OCI-LY3 (cell line): ENCODE measurements at regions not wholly inside any gene's neighbourhood (a gene's known extent, or its start where the extent isn't known, plus 50 kb on each side); places are given as distances from the start of the nearest gene placed in this dataset.

Experiments used
- H2AFZ ChIP-seq: fragments of 200-600, 300-600 bp; shearing (Covaris generic); 2 replicates; pipeline ENCODE4 v1.6.0; 2014; ENCODE audit warnings: antibody characterized with exemption, low read depth, low read length
- H3K27ac ChIP-seq: fragments of 200-600, 300-600 bp; sonication (generic); 2 replicates; pipeline ENCODE4 v1.5.1; 2014; ENCODE audit warnings: mild to moderate bottlenecking, low read length, moderate library complexity, mixed read lengths
- H3K27me3 ChIP-seq: fragments of 200-600, 300-600 bp; sonication (generic); 2 replicates; pipeline ENCODE4 v1.6.1; 2014; ENCODE audit warnings: low read depth, low read length, mixed read lengths
- H3K36me3 ChIP-seq: fragments of 200-600, 300-600 bp; sonication (generic); replicated peaks from 2 replicates; pipeline ENCODE3; 2014; ENCODE audit warnings: low read depth, low read length, mixed read lengths
- H3K4me1 ChIP-seq: fragments of 300-600, 200-600 bp; sonication (generic); 2 replicates; pipeline ENCODE4 v1.6.1; 2014; ENCODE audit warnings: low read length, mixed read lengths
- H3K4me2 ChIP-seq: fragments of 200-600, 300-600 bp; sonication (generic); 2 replicates; pipeline ENCODE4 v1.6.1; 2014; ENCODE audit warnings: low read length, mixed read lengths
- H3K4me3 ChIP-seq: fragments of 300-600, 200-600 bp; sonication (generic); 2 replicates; pipeline ENCODE4 v1.5.1; 2014; ENCODE audit warnings: antibody characterized with exemption, mild to moderate bottlenecking, low read length, moderate library complexity
- H3K79me2 ChIP-seq: fragments of 300-600, 200-600 bp; shearing (Covaris generic); 2 replicates; pipeline ENCODE4 v1.6.1; 2014; ENCODE audit warnings: mild to moderate bottlenecking, low read length, mixed read lengths
- H3K9ac ChIP-seq: fragments of 300-600, 200-600 bp; shearing (Covaris generic); 2 replicates; pipeline ENCODE4 v1.6.0; 2014; ENCODE audit warnings: mild to moderate bottlenecking, low read length, moderate library complexity
- H3K9me3 ChIP-seq: fragments of 200-600, 300-600 bp; shearing (Covaris generic); 2 replicates; pipeline ENCODE4 v1.6.1; 2014; ENCODE audit warnings: low read length, mixed read lengths; ENCODE audit not compliant: insufficient read depth
- H4K20me1 ChIP-seq: fragments of 200-600, 300-600 bp; sonication (generic); 2 replicates; pipeline ENCODE4 v1.6.1; 2016; ENCODE audit warnings: low read length, mixed read lengths; ENCODE audit not compliant: insufficient read depth
- EZH2phosphoT487 ChIP-seq: fragments of 200-600 bp; shearing (Covaris generic); IDR thresholded peaks from 2 replicates; pipeline ENCODE4 v1.6.1; 2018; ENCODE audit warnings: antibody characterized with exemption, mixed run types, low read depth
- TF ChIP-seq, protein P1 (sequence below): fragments of 200-600, 300-600 bp; sonication (generic); IDR thresholded peaks from 2 replicates; pipeline ENCODE4 v1.5.1; 2014; ENCODE audit warnings: antibody characterized with exemption, low read length, low read depth

- Histone ChIP-seq H2AFZ (no peak overlapping the region), H3K4me2 (no peak overlapping the region), H4K20me1 (no peaks in the 10 kb centered on the region), H3K9ac (no peak overlapping the region), H3K27ac (no peak overlapping the region), H3K27me3 (no peaks in the 10 kb centered on the region), H3K4me3 (no peak overlapping the region), H3K36me3 (no peaks in the 10 kb centered on the region), H3K9me3 (no peaks in the 10 kb centered on the region), H3K4me1 (no peaks in the 10 kb centered on the region), H3K79me2 (no peaks in the 10 kb centered on the region)
- no peak for TF ChIP-seq EZH2phosphoT487
- TF ChIP-seq, protein P1, sequence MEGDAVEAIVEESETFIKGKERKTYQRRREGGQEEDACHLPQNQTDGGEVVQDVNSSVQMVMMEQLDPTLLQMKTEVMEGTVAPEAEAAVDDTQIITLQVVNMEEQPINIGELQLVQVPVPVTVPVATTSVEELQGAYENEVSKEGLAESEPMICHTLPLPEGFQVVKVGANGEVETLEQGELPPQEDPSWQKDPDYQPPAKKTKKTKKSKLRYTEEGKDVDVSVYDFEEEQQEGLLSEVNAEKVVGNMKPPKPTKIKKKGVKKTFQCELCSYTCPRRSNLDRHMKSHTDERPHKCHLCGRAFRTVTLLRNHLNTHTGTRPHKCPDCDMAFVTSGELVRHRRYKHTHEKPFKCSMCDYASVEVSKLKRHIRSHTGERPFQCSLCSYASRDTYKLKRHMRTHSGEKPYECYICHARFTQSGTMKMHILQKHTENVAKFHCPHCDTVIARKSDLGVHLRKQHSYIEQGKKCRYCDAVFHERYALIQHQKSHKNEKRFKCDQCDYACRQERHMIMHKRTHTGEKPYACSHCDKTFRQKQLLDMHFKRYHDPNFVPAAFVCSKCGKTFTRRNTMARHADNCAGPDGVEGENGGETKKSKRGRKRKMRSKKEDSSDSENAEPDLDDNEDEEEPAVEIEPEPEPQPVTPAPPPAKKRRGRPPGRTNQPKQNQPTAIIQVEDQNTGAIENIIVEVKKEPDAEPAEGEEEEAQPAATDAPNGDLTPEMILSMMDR, result no peak
Observed at GRCh38 chr15:46856839-46857502, 860.3 kb upstream of the SEMA6D start.

DNA sequence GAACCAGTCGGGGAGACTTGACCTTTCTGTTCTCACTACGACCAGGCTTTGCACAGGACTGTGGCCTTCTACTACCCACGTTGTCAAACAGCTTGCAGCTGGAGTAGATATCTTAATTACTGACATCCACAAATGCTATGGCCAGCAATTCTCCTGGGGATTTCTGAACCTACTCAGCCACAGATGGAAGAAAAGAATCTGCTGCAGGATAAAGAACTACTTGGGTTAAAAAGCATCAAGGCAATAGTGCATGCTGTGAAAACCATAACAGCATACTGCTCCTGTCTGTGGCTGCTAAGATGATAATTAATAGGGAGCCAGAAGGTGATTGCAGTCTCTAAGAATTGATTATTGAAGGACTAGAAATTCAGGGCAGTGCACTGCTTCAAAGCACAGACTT, 859.2 kb upstream of the SEMA6D start:
- no peaks in the 10 kb centered on the region for H3K9me3 ChIP-seq
- no peaks in the 10 kb centered on the region for H3K36me3 ChIP-seq
- no peaks in the 10 kb centered on the region for H3K79me2 ChIP-seq
- no peak overlapping the region for H3K9ac ChIP-seq
- no peaks in the 10 kb centered on the region for H3K4me1 ChIP-seq
- no peaks in the 10 kb centered on the region for H3K27me3 ChIP-seq
- H3K4me3 ChIP-seq, result no peak overlapping the region
- no peak overlapping the region for H3K4me2 ChIP-seq
- H2AFZ ChIP-seq, result no peak overlapping the region
- TF ChIP-seq, protein P1, result no peak
- TF ChIP-seq EZH2phosphoT487, result no peak
- no peaks in the 10 kb centered on the region for H4K20me1 ChIP-seq
- H3K27ac ChIP-seq, result no peak overlapping the region

DNA sequence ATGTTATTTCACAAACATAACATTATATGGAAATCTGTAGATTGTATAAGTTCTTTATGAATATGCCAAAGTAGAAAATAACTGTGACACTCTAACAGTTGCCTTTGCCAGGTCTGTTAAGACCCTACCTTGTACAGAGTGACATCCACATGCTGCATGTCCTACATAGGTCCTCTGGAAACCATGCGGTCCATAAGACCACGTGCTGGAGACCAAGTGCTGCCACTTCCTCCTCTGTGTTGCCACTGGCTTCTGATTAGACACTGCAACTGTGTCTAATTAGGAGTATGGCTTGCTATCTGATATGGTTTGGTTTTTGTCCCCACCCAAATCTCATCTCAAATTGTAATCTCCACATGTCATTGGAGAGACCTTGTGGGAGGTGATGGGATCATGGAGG, 855.5 kb upstream of the SEMA6D start:
- Histone ChIP-seq H3K4me2 (no peak overlapping the region), H3K9ac (no peak overlapping the region), H3K27ac (no peak overlapping the region), H3K79me2 (no peaks in the 10 kb centered on the region), H3K27me3 (no peaks in the 10 kb centered on the region), H3K36me3 (no peaks in the 10 kb centered on the region), H3K4me3 (no peak overlapping the region), H4K20me1 (no peaks in the 10 kb centered on the region), H3K4me1 (no peaks in the 10 kb centered on the region), H3K9me3 (no peaks in the 10 kb centered on the region), H2AFZ (no peak overlapping the region)
- TF ChIP-seq, protein P1, result no peak
- no peak for TF ChIP-seq EZH2phosphoT487

- Histone ChIP-seq H3K4me2 (no peak overlapping the region), H4K20me1 (no peaks in the 10 kb centered on the region), H2AFZ (no peak overlapping the region), H3K9ac (no peak overlapping the region), H3K79me2 (no peaks in the 10 kb centered on the region), H3K9me3 (no peaks in the 10 kb centered on the region), H3K27ac (no peak overlapping the region), H3K36me3 (no peaks in the 10 kb centered on the region), H3K4me3 (no peak overlapping the region), H3K4me1 (no peaks in the 10 kb centered on the region), H3K27me3 (no peaks in the 10 kb centered on the region)
- TF ChIP-seq, protein P1, result no peak
- no peak for TF ChIP-seq EZH2phosphoT487
Observed at GRCh38 chr15:46865155-46865554, 852.1 kb upstream of the SEMA6D start.
